Fibroblast of lung (primary cell): ENCODE measurements at regions not wholly inside any gene's neighbourhood (a gene's known extent, or its start where the extent isn't known, plus 50 kb on each side); places are given as distances from the start of the nearest gene placed in this dataset.

Experiments
- CTCF ChIP-seq, 2 donors: IDR thresholded peaks in 1 of 2; conservative IDR thresholded peaks in 1 of 2; 1 replicate in 1 of 2; 2 replicates in 1 of 2; pipeline ENCODE4 v1.5.1; 2011 to 2012; ENCODE audit warnings: low read length in 2 of 2, control low read depth in 1 of 2, inconsistent platforms in 1 of 2, low read depth in 1 of 2, mild to moderate bottlenecking in 1 of 2
- EZH2 ChIP-seq: IDR thresholded peaks from 2 replicates; pipeline ENCODE4 v1.5.1; 2012; ENCODE audit warnings: low read length, control low read depth, mild to moderate bottlenecking; ENCODE audit errors: missing control alignments

- no peak for TF ChIP-seq CTCF (conservative IDR thresholded peaks at IDR 0.05 in 1 of 2, IDR thresholded peaks at IDR 0.05 in 1 of 2; ENCODE audit: low read depth in 1 of 2, low read length in 2 of 2)
- no peak for TF ChIP-seq EZH2
Measured at GRCh38 chr1:188489336-188490112, 1660.8 kb downstream of the PLA2G4A start.
